HepG2 (cell line): ENCODE measurements at regions not wholly inside any gene's neighbourhood (a gene's known extent, or its start where the extent isn't known, plus 50 kb on each side); places are given as distances from the start of the nearest gene placed in this dataset.

ENCODE experiments used
- ATAC-seq: fragments of 200-7000 bp; cut with Tn5 transposase; 3 replicates; pipeline ENCODE4 v1.9.1; 2020; ENCODE audit warnings: mild to moderate bottlenecking, moderate library complexity
- BruUV-seq: library from RNA; stranded (reverse); fragments of 400-500 nt; replicated peaks from 2 replicates; lab custom pipeline; 2021; lab: Mats Ljungman, UMichigan
- CTCF ChIA-PET: fragments of 300-600 bp; formaldehyde crosslinking; extraction: SDS; loops from one replicate; lab custom pipeline; 2021; ENCODE audit warnings: low total read pairs, inconsistent platforms, low intra/inter-chr PET ratio; lab: Yijun Ruan, JAX
- POLR2A ChIA-PET: fragments of 350-600 bp; sonication (Branson Sonifier 250); formaldehyde crosslinking; loops from one replicate; lab custom pipeline; 2020; ENCODE audit warnings: antibody characterized with exemption, inconsistent platforms; lab: Yijun Ruan, JAX
- DNase-seq: peaks from one replicate; pipeline ENCODE4 v3.0.0-alpha.2; 2015; ENCODE audit warnings: low spot score
- FAIRE-seq: peaks from 3 replicates; lab custom pipeline; 2011; peaks lifted over from hg19 to GRCh38; lab: Jason Lieb, UNC
- H2AFZ ChIP-seq: one replicate; pipeline ENCODE4 v1.6.1; 2011; ENCODE audit warnings: low read length, inconsistent platforms
- H3K27ac ChIP-seq: fragments of 300-600 bp; 3 replicates; pipeline ENCODE4 v1.8.0; 2011; ENCODE audit warnings: mixed run types, mild to moderate bottlenecking, mixed read lengths, low read length, inconsistent platforms; ENCODE audit not compliant: insufficient read depth; ENCODE audit errors: extremely low read length
- H3K27me3 ChIP-seq, 2 experiments: fragments of 200-600 bp in 1 of 2; 2 replicates in 1 of 2; 3 replicates in 1 of 2; pipeline versions ENCODE4 v1.6.0 to v1.8.0; 2011; ENCODE audit warnings: low read length in 2 of 2, mild to moderate bottlenecking in 2 of 2, moderate library complexity in 2 of 2, inconsistent platforms in 1 of 2; ENCODE audit not compliant: insufficient read depth in 2 of 2, control insufficient read depth in 1 of 2
- H3K36me3 ChIP-seq, 2 experiments: fragments of 200-600 bp in 1 of 2; replicated peaks in 1 of 2; 2 replicates in 1 of 2; 3 replicates in 1 of 2; pipeline versions ENCODE4 v1.5.1 to v1.8.0; 2011; ENCODE audit warnings: low read length in 2 of 2, inconsistent platforms in 1 of 2; ENCODE audit not compliant: insufficient read depth in 2 of 2, control insufficient read depth in 1 of 2
- H3K4me1 ChIP-seq: 2 replicates; pipeline ENCODE4 v1.5.1; 2012; ENCODE audit warnings: low read length, inconsistent platforms; ENCODE audit not compliant: insufficient read depth
- H3K4me2 ChIP-seq: 2 replicates; pipeline ENCODE4 v1.6.0; 2011; ENCODE audit warnings: low read depth, low read length, inconsistent platforms
- H3K4me3 ChIP-seq, 3 experiments: fragments of 200-600 bp in 1 of 3; sonication (generic), shearing (Covaris generic) in 1 of 3; replicated peaks in 1 of 3; 2 replicates each; pipeline ENCODE4 v1.5.1; 2011 to 2016; ENCODE audit warnings: low read length in 3 of 3, inconsistent platforms in 2 of 3, low read depth in 2 of 3, mild to moderate bottlenecking in 2 of 3, control low read depth in 1 of 3, mixed read lengths in 1 of 3; ENCODE audit not compliant: insufficient read depth in 1 of 3
- H3K79me2 ChIP-seq: one replicate; pipeline ENCODE4 v1.6.1; 2011; ENCODE audit warnings: low read length, inconsistent platforms; ENCODE audit not compliant: insufficient read depth
- H3K9ac ChIP-seq: 2 replicates; pipeline ENCODE4 v1.6.0; 2011; ENCODE audit warnings: mild to moderate bottlenecking, low read depth, low read length, inconsistent platforms; ENCODE audit not compliant: insufficient read depth
- H3K9me3 ChIP-seq: 2 replicates; pipeline ENCODE4 v1.5.1; 2012; ENCODE audit warnings: mild to moderate bottlenecking, low read length
- H4K20me1 ChIP-seq: 2 replicates; pipeline ENCODE4 v1.6.0; 2011; ENCODE audit warnings: inconsistent platforms, mild to moderate bottlenecking, low read length, moderate library complexity; ENCODE audit not compliant: insufficient read depth
- KDM5A ChIP-seq: fragments of 200-600 bp; sonication (generic); IDR thresholded peaks from 2 replicates; pipeline ENCODE4 v1.7.0; 2018; ENCODE audit warnings: antibody characterized with exemption, mild to moderate bottlenecking, low read length, borderline replicate concordance
- NR0B2 ChIP-seq: sonication (generic); formaldehyde crosslinking; IDR thresholded peaks from 2 replicates; pipeline ENCODE4 v1.4.0; 2020; ENCODE audit warnings: mild to moderate bottlenecking, missing genetic modification reagents
- NR2C2 ChIP-seq: sonication (generic); formaldehyde crosslinking; IDR thresholded peaks from 2 replicates; pipeline ENCODE4 v1.4.0; 2020; ENCODE audit warnings: missing genetic modification reagents, mild to moderate bottlenecking, moderate library complexity, borderline replicate concordance
- SMC3 ChIP-seq: IDR thresholded peaks from 2 replicates; pipeline ENCODE4 v1.6.1; 2011; ENCODE audit warnings: low read length, improper control_type of control experiment
- TMF1 ChIP-seq: sonication (generic); formaldehyde crosslinking; IDR thresholded peaks from 2 replicates; pipeline ENCODE4 v1.8.1; 2022; ENCODE audit warnings: low read depth, missing genetic modification reagents
- UBTF ChIP-seq: sonication (generic); formaldehyde crosslinking; IDR thresholded peaks from 2 replicates; pipeline ENCODE4 v1.4.0; 2020; ENCODE audit warnings: mild to moderate bottlenecking, missing genetic modification reagents
- WIZ ChIP-seq: sonication (generic); formaldehyde crosslinking; IDR thresholded peaks from 2 replicates; pipeline ENCODE4 v1.5.1; 2020; ENCODE audit warnings: mild to moderate bottlenecking, missing genetic modification reagents
- ZBTB25 ChIP-seq: IDR thresholded peaks from 2 replicates; pipeline ENCODE4 v1.6.1; 2018; ENCODE audit warnings: missing genetic modification reagents
- ZBTB38 ChIP-seq: sonication (generic); formaldehyde crosslinking; IDR thresholded peaks from 2 replicates; pipeline ENCODE4 v1.5.1; 2020; ENCODE audit warnings: mild to moderate bottlenecking, missing genetic modification reagents
- ZFP1 ChIP-seq: IDR thresholded peaks from 2 replicates; pipeline ENCODE4 v1.6.1; 2016
- ZNF451 ChIP-seq: sonication (generic); formaldehyde crosslinking; IDR thresholded peaks from 2 replicates; pipeline ENCODE4 v1.5.0; 2020; ENCODE audit warnings: mild to moderate bottlenecking, missing genetic modification reagents
- ZNF879 ChIP-seq: sonication (generic); formaldehyde crosslinking; IDR thresholded peaks from 2 replicates; pipeline ENCODE4 v1.8.1; 2023; ENCODE audit warnings: missing genetic modification reagents
- ZSCAN20 ChIP-seq: sonication (generic); formaldehyde crosslinking; IDR thresholded peaks from 2 replicates; pipeline ENCODE4 v1.4.0; 2020; ENCODE audit warnings: missing genetic modification reagents, mild to moderate bottlenecking, borderline replicate concordance
- WGBS: methylation state at CpG from one replicate; pipeline ENCODE4 v1.1.6; 2017; ENCODE audit warnings: low lambda C conversion rate; 5-methylcytosine and 5-hydroxymethylcytosine counted together
- in situ Hi-C: cut with HindIII; loops from 2 replicates; pipeline ENCODE4 v1.10.0; 2017; ENCODE audit warnings: low pct_unique_long_range_greater_than_20kb; ENCODE audit not compliant: extremely low pct_ligation_motif_present
- intact Hi-C: fragments of 100-400 bp; cut with micrococcal nuclease; formaldehyde crosslinking; loops from one replicate; pipeline ENCODE4 v1.10.0; 2022; ENCODE audit not compliant: unreplicated experiment

GRCh38 chr13:53136554-53137215 lies 108.1 kb downstream of the OLFM4 start:
- no peaks in the 10 kb centered on the region for H3K36me3 ChIP-seq
- CTCF ChIA-PET, result no interaction called here
- no peak overlapping the region for H3K27ac ChIP-seq
- no peaks in the 10 kb centered on the region for H3K79me2 ChIP-seq
- no peak overlapping the region for H2AFZ ChIP-seq
- DNase-seq, result no peak
- POLR2A ChIA-PET, result no interaction called here
- TF ChIP-seq NR0B2 (CRISPR knock-in tag) (no peak), ZBTB38 (CRISPR knock-in tag) (no peak), TMF1 (CRISPR knock-in tag) (no peak), ZSCAN20 (CRISPR knock-in tag) (no peak), WIZ (CRISPR knock-in tag) (no peak), ZNF451 (no peak), UBTF (CRISPR knock-in tag) (no peak), ZNF879 (CRISPR knock-in tag) (no peak), ZBTB25 (no peak), KDM5A (no peak), SMC3 (no peak), ZFP1 (CRISPR knock-in tag) (no peak), NR2C2 (CRISPR knock-in tag) (no peak)
- no peaks in the 10 kb centered on the region for H3K9me3 ChIP-seq
- intact Hi-C loops (no loop called here), in situ Hi-C loops (loop anchor here (25.0 kb wide), 1 partner anchor 524 kb away; no protein-coding TSS in a partner anchor)
- no peaks in the 10 kb centered on the region for H4K20me1 ChIP-seq
- H3K4me2 ChIP-seq, result no peak overlapping the region
- H3K4me3 ChIP-seq, result no peak overlapping the region
- no TSS peak for BruUV-seq
- H3K27me3 ChIP-seq, result no peaks in the 10 kb centered on the region
- no peak for ATAC-seq
- H3K4me1 ChIP-seq, result peaks cover 13% of the 10 kb centered on the region; the same call in 1 of the 2 replicates
- H3K9ac ChIP-seq, result no peak overlapping the region
- 21% methylated on average over 3 of the region's 3 CpGs for WGBS
- FAIRE-seq, result no peak
